Neural cell (in vitro differentiated cells): ENCODE measurements at regions not wholly inside any gene's neighbourhood (a gene's known extent, or its start where the extent isn't known, plus 50 kb on each side); places are given as distances from the start of the nearest gene placed in this dataset.

ENCODE experiments used
- CTCF ChIP-seq: fragments of 450-650 bp; IDR thresholded peaks from 2 replicates; pipeline ENCODE4 v1.5.1; 2014; ENCODE audit warnings: antibody characterized with exemption, mild to moderate bottlenecking, moderate library complexity; ENCODE audit not compliant: poor library complexity, severe bottlenecking
- EP300 ChIP-seq: fragments of 450-650 bp; conservative IDR thresholded peaks from 2 replicates; pipeline ENCODE4 v1.6.1; 2014; ENCODE audit warnings: antibody characterized with exemption, mild to moderate bottlenecking, moderate library complexity; ENCODE audit not compliant: poor library complexity, severe bottlenecking
- EZH2 ChIP-seq: fragments of 200-600, 300-800 bp; shearing (Covaris generic), sonication (generic); IDR thresholded peaks from 2 replicates; pipeline ENCODE4 v1.6.1; 2014; ENCODE audit warnings: antibody characterized with exemption, low read length, borderline replicate concordance, mild to moderate bottlenecking; ENCODE audit not compliant: insufficient read depth, poor library complexity, severe bottlenecking
- POLR2AphosphoS5 ChIP-seq: IDR thresholded peaks from 2 replicates; pipeline ENCODE4 v1.6.1; 2012
- REST ChIP-seq: IDR thresholded peaks from 2 replicates; pipeline ENCODE4 v1.6.1; 2012; ENCODE audit warnings: borderline replicate concordance

GRCh38 chr4:56272003-56272402 is 115.3 kb downstream of the AASDH start:
- TF ChIP-seq CTCF (no peak), EP300 (no peak), EZH2 (no peak), REST (no peak), POLR2AphosphoS5 (no peak)
